ENCODE measurements at regions not wholly inside any gene's neighbourhood (a gene's known extent, or its start where the extent isn't known, plus 50 kb on each side); places are given as distances from the start of the nearest gene placed in this dataset.
"Not testable (repeated sequence)": the region's sequence is repeated elsewhere in the genome, so short reads cannot be mapped to it uniquely, and the experiment has no call there.

DNA sequence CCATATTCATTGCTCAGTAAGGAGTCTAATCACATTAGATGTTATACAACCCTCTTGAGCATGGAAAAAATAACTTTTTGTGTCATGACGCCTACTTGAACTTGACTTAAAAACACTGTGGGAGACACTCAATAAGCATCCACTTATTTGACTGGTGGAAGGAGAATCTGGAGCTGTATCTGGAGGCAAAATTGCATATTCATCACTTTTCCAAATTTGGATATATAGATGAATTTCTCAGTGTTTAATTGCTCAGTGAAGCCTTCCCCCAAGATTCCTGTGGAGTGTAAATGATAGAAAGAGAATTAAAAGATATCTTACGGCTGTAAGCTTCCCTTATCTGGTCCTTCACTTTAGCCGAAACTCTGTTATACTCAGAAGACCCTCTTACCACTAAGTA, 610.7 kb upstream of the ADGRL2 start:
- no peak for DNase-seq

DNA sequence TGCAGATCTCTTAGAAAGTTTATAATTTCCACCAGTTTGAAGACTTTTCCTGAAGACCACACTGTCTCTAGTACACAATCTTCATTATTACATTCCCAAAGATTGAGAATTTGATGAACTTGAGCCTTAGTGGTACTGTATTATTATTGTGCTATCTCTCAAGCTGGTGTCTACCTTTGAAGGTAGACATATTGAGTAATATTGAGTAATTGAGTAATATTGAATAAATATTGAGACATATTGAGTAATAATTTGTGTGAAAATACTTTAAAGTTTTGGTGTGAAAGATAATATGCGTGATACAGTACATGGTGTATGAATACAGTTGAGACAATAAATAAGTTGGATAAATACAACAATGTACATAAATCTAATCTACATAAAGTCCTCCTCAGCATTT, 613.1 kb upstream of the ADGRL2 start:
- DNase-seq, result no peak

DNA sequence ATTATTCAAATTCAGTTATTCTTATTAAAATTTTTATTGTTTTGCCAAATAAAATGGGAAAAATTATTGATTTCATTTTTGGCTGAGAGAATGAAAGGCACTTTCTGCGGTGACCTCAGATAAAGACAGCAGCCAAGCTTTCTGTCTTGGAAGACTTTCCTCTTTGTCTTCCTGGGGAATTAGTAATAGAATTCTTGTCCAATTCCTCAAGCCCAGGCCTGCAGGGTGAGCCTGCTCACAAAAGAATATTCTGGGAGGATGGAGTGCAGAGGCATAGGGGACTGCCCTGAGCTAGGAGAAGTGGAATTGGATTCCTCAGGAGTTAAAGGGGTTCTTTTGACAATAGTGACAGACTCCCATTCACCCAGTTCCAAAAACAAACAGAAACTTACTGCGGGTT, 614.5 kb upstream of the ADGRL2 start:
- no peak for DNase-seq

DNA sequence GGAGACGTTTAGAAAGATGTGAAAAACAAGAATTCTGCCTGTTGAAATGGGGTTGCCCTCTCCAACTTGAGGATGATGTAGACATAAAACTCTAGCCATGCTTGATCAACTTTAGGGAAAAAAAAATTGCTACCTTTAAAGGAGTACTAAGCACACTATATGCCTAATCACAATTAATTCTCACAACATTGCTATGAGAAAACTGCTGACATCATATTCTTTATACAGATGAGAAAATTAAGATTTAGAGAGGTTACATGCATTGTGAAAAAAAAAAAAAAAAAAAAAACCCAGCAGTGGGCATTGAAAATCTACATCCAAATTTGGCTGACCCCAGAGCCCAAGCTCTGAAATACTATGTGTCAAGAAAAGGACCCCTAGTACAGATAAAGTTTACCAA, 617.2 kb upstream of the ADGRL2 start:
- DNase-seq, result no peak

DNA sequence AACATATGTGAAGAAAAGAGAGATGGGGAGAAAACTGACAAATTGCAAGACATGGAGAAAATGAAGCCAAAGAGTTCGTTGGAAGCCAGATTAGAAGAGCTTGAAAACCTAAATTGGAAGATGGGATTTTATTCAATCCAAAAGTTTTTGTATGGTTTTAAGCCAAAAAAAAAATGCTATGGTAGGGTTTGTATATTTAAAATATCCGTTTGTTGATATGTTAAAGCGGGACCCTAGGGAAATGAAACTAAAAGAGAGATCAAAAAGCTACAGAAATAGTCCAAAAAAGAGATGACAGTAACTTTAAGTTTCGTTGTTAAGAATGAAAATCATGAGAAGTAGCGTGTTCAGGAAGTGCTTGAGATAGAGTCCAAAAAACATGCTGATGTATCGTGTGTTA, 617.7 kb upstream of the ADGRL2 start:
- DNase-seq, result no peak

DNA sequence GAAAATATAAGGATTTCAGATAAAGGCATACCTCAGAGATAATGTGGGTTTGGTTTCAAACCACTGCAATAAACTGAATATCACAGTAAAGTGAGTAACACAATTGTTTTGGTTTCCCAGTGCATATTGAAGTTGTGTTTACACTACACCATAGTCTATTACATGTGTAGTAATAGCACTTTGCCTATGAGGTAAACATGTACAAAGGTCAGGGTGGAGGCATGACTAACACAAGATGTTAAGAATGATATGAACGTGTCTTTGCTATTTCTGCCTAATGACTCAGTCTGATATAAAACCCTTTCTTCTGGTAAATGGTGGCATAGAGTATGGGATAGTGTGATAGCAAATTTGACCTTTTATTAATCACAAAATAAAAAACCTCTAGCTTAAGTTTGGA, 621.5 kb upstream of the ADGRL2 start:
- no peak for DNase-seq

DNA sequence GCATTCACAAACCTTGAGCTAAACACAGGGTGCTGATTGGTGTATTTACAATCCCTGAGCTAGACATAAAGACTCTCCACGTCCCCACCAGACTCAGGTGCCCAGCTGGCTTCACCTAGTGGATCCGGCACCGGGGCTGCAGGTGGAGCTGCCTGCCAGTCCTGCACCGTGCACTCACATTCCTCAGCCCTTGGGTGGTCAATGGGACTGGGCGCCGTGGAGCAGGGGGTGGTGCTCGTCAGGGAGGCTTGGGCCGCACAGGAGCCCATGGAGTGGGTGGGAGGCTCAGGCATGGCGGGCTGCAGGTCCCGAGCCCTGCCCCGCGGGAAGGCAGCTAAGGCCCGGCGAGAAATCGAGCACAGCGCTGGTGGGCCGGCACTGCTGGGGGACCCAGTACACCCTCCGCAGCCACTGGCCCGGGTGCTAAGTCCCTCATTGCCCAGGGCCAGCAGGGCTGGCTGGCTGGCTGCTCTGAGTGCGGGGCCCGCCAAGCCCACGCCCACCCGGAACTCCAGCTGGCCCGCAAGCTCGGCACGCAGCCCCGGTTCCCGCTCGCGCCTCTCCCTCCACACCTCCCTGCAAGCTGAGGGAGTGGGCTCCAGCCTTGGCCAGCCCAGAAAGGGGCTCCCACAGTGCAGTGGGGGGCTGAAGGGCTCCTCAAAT, 622.2 kb upstream of the ADGRL2 start:
- not testable (repeated sequence) for DNase-seq

DNA sequence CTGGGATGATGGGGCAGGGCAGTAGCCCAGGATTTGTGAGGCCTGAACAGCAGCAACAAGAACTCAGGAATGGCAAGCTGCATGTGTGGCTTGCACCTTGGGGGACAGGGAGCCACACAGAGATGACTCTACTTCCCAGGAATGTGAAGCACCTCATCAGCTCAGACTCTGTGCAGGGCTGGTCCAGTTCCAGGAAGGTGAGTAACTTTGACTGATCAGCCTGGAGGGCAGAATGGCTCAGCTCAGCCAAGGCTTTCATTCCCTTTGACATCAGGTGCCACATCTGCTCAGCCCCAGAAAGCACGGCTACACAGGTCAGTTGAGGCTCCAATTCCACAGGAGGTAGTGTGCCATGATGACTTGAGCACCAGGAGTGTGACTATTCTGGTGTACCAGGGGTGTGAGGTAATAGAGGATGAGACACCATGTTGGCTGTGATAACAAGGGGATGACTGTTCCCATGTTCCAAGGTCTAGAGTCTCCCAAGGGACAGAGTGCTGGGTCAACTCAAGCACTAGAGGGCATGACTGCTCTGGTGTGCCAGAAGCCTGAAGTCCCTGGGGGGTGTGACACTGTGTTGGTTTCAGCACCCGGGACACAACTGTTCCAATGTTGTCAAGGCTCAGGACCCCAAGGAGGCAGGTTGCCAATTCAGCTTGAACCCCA, 625.8 kb upstream of the ADGRL2 start:
- DNase-seq, result no peak

DNA sequence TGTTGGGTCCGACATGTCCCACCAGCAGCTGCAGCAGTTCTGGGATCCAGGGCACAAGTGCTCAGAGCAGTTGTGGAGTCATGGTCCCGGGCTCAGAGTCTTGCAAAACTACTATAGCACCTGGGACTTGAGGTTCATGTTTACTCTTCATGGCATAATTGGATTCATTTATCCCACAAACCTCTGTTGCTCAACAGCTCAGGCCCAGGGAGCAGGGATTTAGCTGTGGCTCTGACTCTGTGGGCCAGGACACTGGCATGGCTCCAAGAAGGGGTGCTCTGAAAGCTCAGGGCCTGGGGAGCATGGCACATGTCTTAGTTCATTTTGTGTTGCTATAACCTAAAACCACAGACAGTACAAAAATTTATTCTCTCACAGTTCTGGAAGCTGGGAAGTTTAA, 626.7 kb upstream of the ADGRL2 start:
- DNase-seq, result no peak

DNA sequence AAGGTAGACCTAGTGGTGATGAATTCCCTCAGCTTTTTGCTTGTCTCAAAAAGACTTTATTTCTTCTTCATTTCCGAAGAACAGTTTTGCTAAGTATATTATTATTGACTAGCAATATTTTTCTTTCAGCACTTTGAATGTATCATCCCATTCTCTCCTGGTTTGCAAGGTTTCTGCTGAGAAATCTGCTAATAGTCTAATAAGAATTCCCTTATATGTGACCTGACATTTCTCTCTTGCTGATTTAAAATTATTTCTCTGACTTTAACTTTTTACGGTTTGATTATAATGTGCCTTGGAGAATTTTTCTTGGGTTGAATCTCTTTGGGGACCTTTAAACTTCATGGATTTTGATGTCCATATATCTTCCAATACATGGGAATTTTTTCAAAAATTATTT, 628.3 kb upstream of the ADGRL2 start:
- no peak for DNase-seq

DNA sequence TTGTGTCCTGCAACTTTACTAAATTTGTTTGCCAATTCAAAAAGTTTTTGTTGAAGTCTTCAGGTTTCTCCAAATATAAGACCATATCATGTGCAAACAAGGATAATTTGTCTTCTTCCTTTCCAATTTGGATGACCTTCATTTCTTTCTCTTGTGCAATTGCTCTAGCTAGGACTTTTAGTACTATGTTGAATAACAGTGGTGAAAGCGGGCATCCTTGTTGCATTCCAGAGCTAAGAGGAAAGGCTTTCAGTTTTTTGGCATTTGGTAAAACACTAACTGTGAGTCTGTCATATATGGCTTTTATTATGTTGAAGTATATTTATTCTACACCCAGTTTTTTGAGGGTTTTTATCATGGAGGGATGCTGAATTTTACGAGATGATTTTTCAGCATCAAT, 630.0 kb upstream of the ADGRL2 start:
- no peak for DNase-seq

DNA sequence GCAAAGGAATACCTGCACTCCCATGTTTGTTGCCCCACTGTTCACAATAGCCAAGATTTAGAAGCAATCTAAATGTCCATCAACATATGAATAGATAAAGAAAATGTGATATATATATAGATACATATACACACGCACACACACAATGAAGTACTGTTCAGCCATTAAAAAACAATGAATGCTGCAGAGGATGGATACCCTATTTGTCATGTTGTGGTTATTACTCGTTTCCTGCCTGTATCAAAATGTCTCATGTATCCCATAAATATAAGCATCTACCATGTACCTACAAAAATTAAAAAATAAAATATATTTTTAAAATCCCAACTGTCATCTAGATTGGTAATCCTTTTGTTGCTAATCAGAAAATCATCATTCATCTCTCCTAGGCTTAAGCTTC, 634.8 kb upstream of the ADGRL2 start:
- DNase-seq, result no peak

DNA sequence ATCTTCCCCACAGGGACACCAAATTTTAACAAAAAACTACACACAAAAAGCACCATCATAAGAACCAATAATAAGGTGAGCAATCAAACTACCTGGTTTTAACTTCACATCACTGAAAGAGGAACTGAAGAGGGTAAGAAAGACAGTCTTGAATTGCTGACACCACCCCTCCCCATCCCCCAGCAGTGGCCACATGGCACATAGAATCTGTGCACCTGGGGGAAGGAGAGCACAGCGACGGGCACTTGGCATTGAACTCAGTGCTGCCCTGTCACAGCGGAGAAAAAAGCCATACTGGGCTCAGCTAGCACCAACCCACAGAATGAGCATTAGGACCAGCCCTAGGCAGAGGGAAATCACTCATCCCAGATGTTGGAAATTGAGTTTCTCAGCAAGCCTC, 640.0 kb upstream of the ADGRL2 start:
- DNase-seq, result no peak

DNA sequence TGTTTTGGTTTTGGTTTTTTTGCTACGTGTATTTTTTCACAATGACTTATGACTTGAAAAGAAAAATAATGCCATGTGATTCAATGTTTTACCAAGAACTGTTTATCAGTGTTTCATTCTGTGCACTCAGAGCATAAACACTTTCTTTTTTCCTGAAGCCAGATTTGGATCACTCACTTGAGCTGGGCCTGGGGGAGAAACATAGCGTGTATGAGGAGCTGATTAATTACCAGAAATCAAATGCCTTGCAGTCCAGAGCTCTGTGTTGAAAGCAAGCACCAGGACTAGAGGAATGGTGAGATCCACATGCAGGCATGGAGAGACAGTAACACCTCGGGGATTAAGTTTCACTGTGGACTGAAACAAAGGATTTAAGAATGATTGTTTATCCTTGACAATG, 642.1 kb upstream of the ADGRL2 start:
- DNase-seq, result no peak

DNA sequence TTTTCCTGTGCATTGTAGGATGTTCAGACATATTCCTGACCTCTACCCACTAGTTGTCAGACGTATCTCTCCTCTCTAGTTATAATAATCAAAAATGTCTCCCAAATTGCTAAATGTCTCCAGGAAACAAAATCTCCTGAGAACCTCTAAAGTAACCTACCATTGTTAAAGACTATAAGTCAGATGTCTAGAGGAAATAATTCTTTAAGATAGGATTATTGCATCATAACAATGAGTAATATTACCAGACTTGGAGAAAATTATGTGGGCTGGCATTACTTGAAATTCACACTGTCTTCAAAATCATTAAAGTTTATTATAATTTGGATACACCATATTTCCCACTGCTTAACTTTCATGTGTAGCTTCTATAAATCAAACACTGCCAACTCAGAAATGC, 643.0 kb upstream of the ADGRL2 start:
- no peak for DNase-seq

DNA sequence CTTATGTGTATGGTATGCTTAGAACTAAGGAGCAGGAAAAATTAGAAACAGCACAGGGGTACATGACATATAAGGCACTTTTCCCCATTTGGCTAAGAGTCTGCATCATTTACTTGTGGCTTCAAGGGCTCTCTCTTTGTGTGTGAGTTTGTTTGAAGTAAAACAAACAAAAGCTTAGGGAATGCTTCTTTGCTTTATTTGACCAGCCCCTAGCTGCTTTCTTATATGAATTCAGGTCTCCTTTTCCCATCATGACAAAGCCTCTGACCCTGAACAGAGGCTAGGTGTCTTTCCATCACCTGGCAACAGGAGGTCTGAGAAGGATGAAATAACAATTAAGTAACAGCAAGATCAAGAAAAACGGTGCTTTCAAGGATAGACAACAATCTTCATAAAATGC, 643.8 kb upstream of the ADGRL2 start:
- DNase-seq, result no peak

DNA sequence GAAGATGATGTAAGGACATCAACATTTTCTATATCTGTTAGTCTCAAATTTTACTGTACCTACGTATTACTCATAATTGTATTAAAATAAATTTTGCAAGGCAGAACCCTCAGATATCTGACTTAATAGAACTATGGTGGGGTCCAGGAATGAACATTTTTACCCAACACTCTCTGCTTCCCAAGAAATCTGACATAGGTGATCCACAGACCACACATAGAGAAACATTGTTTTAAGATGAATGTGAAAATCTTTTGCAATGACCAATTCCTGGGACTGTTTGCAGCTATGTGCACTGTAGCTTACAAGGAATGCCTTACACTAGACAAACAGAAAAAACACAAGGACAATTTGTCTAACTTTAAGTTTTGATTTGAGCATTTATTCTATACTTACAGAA, 645.6 kb upstream of the ADGRL2 start:
- no peak for DNase-seq

DNA sequence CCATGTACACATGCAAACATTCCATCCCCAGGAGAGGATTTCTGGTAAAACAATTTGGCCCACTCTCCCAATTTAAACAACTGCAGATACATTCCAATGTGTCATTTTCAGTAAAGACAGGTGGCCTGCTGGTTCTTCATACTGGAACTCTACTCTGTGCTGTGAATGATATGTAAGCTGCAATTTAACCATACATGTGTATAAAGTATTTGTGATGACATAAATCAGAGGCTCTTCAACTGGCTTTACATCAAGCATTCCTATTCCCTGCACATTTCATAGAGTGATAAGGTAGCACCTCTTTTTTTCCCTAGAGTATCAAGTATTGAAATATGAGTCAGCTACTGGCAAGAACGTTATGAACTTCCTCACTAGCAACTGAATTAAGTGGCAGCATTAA, 649.5 kb upstream of the ADGRL2 start:
- DNase-seq, result no peak

DNA sequence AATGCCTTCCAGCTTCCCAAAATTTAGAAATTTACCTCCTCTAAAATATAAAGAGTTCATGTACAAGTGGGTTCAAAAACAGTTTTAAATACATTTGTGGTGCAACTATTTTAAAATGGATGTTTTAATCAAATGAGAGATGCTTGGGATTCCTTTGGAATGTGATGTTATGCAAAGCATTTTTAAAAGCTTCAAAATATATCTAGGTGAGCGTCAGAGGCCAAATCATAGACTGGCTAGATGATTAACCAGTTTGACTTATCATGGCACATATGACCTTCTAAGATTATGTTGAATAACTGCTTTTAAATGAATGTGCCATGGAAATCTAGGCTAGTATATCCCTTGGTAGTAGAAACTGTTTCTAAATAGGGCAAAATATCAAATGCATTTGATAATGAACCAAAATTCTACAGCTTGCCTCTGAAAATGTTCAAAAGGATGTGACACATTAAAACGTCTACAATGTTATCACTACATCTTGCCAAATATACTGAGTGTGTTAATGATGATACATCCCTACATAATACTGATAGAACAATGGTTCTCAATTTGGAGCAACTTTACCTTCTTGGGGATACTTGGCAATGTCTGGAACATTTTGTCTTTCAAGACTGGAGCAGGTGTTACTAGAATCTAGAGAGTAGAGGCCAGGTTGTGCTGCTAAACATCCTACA, 650.9 kb upstream of the ADGRL2 start:
- DNase-seq, result no peak

DNA sequence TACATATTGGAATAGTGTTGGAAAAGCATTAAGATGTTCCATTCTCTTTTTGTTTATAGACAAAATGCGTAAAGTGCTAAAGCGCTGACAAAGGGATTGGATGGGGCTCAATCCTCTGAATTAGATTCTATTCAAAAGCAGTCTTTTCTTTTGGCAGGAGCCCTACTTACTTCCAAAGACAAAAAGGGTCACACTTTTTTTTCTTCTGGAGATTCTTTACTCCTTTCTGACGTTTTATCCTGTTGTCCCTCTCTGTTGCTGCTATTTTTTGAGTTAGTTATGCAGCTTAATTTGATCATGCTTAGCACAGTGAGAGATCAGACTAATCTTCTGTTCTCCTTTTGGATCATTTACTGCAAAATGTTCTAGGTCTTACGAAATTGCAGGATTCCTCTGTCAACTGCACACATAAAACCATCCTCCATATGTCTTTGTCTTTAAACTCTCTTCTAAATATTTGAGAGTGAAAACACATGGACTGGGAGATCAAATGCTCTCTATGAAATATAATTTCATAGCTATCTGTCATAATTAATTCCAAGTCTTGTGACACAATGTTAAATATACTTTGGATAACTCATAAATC, 656.4 kb upstream of the ADGRL2 start:
- no peak for DNase-seq

DNA sequence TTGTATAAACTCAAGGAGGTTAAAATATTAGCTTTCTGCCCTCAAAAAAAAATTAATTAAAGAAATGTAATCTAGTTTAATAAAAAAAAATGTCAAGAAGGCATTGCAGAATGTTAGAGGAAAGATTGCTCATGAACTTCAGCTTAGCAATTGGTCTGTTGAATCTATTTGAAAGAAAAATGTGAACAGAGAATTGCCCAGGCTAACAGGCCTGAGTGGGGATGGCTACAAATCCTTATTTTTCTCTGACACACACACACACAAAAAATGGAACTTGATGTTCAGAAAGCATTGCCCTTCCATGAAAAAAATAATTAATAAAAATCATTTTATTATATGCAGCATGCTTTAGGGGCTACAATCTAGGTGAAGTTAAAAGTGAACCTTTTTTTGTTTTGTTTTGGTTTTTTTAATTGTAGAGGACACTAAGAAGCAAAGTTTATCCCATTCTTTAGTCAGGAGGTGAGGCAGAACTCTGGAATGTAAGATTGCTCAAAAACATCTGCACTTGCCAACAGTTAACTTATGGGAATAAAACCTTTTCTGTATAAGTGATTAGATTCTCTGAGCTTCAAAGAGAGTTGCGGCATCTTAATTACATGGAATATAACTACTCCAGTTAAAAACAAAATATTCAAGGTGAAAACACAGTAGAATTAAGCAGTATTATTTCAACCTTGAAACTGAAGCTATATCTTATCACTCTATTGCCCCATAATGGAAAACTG, 658.5 kb upstream of the ADGRL2 start:
- no peak for DNase-seq

DNA sequence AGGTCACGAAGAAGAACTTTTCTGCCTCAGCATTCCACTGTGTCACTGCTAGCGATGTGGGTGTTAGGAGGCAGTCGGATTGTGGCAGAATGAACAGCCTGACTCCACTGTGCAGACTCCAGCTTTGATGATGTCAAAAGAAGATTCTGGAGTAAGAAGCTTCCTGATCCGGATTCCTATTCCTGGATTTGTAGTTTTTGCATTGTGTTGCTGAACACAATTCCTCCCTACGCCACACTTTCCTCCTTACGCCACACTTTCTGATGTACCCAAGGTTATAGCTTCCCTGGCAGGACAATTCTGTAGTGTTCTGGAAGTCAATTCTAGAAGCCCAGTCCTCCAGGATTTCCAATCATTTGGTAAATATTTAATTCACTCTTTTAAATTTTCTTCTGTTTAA, 665.2 kb upstream of the ADGRL2 start:
- DNase-seq, result no peak

DNA sequence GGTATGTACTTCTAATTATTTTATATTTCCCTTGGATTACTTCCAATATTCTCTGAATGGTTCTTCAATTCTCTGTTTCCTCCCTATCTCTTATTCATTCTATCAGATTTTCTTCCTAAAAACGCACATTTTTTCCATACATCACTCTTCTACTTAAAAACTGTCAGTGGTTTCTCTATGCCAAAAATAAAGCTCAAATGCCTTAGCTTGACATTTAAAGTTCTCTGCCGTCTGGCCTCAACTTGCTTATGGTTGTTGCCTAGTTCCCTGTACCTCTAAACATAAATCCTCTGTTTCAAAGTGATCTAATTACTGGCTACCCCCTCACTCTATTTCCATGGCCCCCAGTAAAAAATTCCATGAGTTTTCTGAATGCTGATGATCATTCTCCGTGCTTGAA, 671.0 kb upstream of the ADGRL2 start:
- DNase-seq, result no peak

DNA sequence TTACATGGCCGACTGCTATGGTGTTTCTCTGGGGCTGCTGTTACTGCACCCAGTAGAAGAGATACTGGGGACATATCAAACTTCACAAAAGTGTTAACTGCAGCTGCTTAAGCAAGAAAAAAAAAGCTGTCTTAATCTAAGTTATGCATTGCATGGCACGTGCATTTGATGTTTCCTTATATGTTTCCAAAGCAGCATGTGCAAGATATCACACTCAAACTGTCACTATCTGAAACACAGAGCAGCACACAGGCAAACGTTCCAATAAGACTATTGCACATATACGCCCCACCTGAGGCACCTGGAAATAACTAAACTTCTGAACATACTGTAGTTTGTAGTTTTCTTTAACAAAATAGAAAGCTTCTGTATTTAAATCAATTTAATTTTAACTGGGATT, 671.4 kb upstream of the ADGRL2 start:
- DNase-seq, result no peak

Data from NCI-H1694 (cell line).